Transverse colon (tissue), 4 donors: ENCODE measurements at regions not wholly inside any gene's neighbourhood (a gene's known extent, or its start where the extent isn't known, plus 50 kb on each side); places are given as distances from the start of the nearest gene placed in this dataset.

Source experiments
- CTCF ChIP-seq, 5 experiments: fragments of 200-600 bp in 3 of 5; fragments of 450-650 bp in 2 of 5; sonication (generic) in 3 of 5; IDR thresholded peaks; 1 replicate in 2 of 5; 2 replicates in 3 of 5; pipeline ENCODE4 v1.5.1; 2016 to 2017; ENCODE audit warnings: antibody characterized with exemption in 5 of 5, inconsistent platforms in 3 of 5, mild to moderate bottlenecking in 2 of 5, moderate library complexity in 1 of 5
- EP300 ChIP-seq: sonication (generic); formaldehyde crosslinking; IDR thresholded peaks from one replicate; pipeline ENCODE4 v1.6.1; 2017; ENCODE audit warnings: antibody characterized with exemption, low read depth
- POLR2A ChIP-seq: fragments of 450-650 bp; IDR thresholded peaks from one replicate; pipeline ENCODE4 v1.6.1; 2016; ENCODE audit warnings: antibody characterized with exemption, mild to moderate bottlenecking, moderate library complexity
- POLR2AphosphoS5 ChIP-seq, 3 donors: sonication (generic); formaldehyde crosslinking; IDR thresholded peaks; one replicate each; pipeline ENCODE4 v1.6.1; 2016; ENCODE audit warnings: antibody characterized with exemption in 3 of 3

- TF ChIP-seq CTCF (IDR thresholded peaks at IDR 0.05) (no peak), POLR2A (no peak), POLR2AphosphoS5 (IDR thresholded peaks at IDR 0.05) (no peak), EP300 (no peak)
Measured at GRCh38 chr3:162354356-162354755, 857.7 kb downstream of the OTOL1 start.
